HEK293 (cell line): ENCODE measurements at regions not wholly inside any gene's neighbourhood (a gene's known extent, or its start where the extent isn't known, plus 50 kb on each side); places are given as distances from the start of the nearest gene placed in this dataset.

Experiments
- CTCF ChIA-PET: fragments of 350-600 bp; formaldehyde crosslinking; extraction: SDS; loops from one replicate; lab custom pipeline; 2021; ENCODE audit warnings: antibody characterized with exemption; lab: Yijun Ruan, JAX
- POLR2A ChIA-PET: fragments of 300-600 bp; formaldehyde crosslinking; extraction: SDS; loops from one replicate; lab custom pipeline; 2020; ENCODE audit warnings: antibody characterized with exemption, inconsistent platforms; lab: Yijun Ruan, JAX
- H3K27ac ChIP-seq: fragments of 200-500 bp; sonication (Bioruptor generic); 2 replicates; pipeline ENCODE4 v1.5.1; 2014; ENCODE audit warnings: low read depth, low read length, control low read depth, inconsistent platforms; ENCODE audit errors: extremely low read depth
- H3K36me3 ChIP-seq, 2 experiments: fragments of 200-500 bp in 1 of 2; sonication (Bioruptor generic) in 1 of 2; 1 replicate in 1 of 2; 2 replicates in 1 of 2; pipeline ENCODE4 v1.5.1; 2014 to 2017; ENCODE audit warnings: inconsistent platforms in 2 of 2, low read length in 2 of 2; ENCODE audit not compliant: control insufficient read depth in 2 of 2, insufficient read depth in 1 of 2
- H3K4me1 ChIP-seq: fragments of 200-500 bp; sonication (Bioruptor generic); 2 replicates; pipeline ENCODE4 v1.5.1; 2014; ENCODE audit warnings: mild to moderate bottlenecking, low read length, inconsistent platforms; ENCODE audit not compliant: control insufficient read depth, insufficient read depth
- H3K4me3 ChIP-seq: 2 replicates; pipeline ENCODE4 v1.5.1; 2011; ENCODE audit warnings: low read depth, mild to moderate bottlenecking, control low read depth, low read length, moderate library complexity
- H3K9me3 ChIP-seq: fragments of 200-500 bp; sonication (Bioruptor generic); 2 replicates; pipeline ENCODE4 v1.5.1; 2014; ENCODE audit warnings: low read depth, low read length, inconsistent platforms; ENCODE audit not compliant: control insufficient read depth, insufficient read depth
- FEZF1 ChIP-seq: fragments of 450-650 bp; formaldehyde crosslinking; IDR thresholded peaks from 2 replicates; pipeline ENCODE4 v1.5.1; 2016; ENCODE audit warnings: missing biosample characterization, missing genetic modification characterization
- PBX3 ChIP-seq: sonication (generic); formaldehyde crosslinking; IDR thresholded peaks from 2 replicates; pipeline ENCODE4 v1.8.1; 2022; ENCODE audit warnings: mild to moderate bottlenecking, moderate library complexity, missing genetic modification reagents
- PRDM1 ChIP-seq: fragments of 450-650 bp; formaldehyde crosslinking; IDR thresholded peaks from 2 replicates; pipeline ENCODE4; 2016; ENCODE audit warnings: missing biosample characterization, missing genetic modification characterization
- PRDM2 ChIP-seq: fragments of 450-650 bp; formaldehyde crosslinking; IDR thresholded peaks from 2 replicates; pipeline ENCODE4 v1.5.1; 2016; ENCODE audit warnings: missing biosample characterization, missing genetic modification characterization, borderline replicate concordance
- TCF7L2 ChIP-seq: IDR thresholded peaks from 2 replicates; pipeline ENCODE4 v1.6.1; 2011; ENCODE audit warnings: low read depth, mild to moderate bottlenecking, inconsistent platforms, low read length, moderate library complexity, borderline replicate concordance
- ZBTB49 ChIP-seq: fragments of 450-650 bp; formaldehyde crosslinking; IDR thresholded peaks from 2 replicates; pipeline ENCODE4 v1.5.1; 2016; ENCODE audit warnings: missing biosample characterization, missing genetic modification characterization, low read depth
- ZFHX2 ChIP-seq: fragments of 450-650 bp; formaldehyde crosslinking; conservative IDR thresholded peaks from 2 replicates; pipeline ENCODE4 v1.5.1; 2016; ENCODE audit warnings: missing biosample characterization, missing genetic modification characterization
- ZFP41 ChIP-seq: fragments of 450-650 bp; formaldehyde crosslinking; IDR thresholded peaks from 2 replicates; pipeline ENCODE4 v1.5.1; 2016; ENCODE audit warnings: missing biosample characterization, missing genetic modification characterization, borderline replicate concordance
- ZNF148 ChIP-seq: fragments of 450-650 bp; formaldehyde crosslinking; IDR thresholded peaks from 2 replicates; pipeline ENCODE4 v1.5.0; 2017; ENCODE audit warnings: missing biosample characterization, missing genetic modification characterization, borderline replicate concordance
- ZNF2 ChIP-seq: fragments of 450-650 bp; formaldehyde crosslinking; IDR thresholded peaks from 2 replicates; pipeline ENCODE4 v1.5.1; 2016; ENCODE audit warnings: missing biosample characterization, missing genetic modification characterization
- ZNF274 ChIP-seq, 2 experiments: fragments of 200-500 bp in 1 of 2; fragments of 450-650 bp in 1 of 2; sonication (Bioruptor generic) in 1 of 2; formaldehyde crosslinking in 1 of 2; IDR thresholded peaks; 2 replicates each; pipeline versions ENCODE4 v1.5.1 to v1.6.1; 2014 to 2016; ENCODE audit warnings: borderline replicate concordance in 1 of 2, inconsistent platforms in 1 of 2, low read length in 1 of 2, missing biosample characterization in 1 of 2, missing genetic modification characterization in 1 of 2
- ZNF341 ChIP-seq: fragments of 450-650 bp; formaldehyde crosslinking; IDR thresholded peaks from 2 replicates; pipeline ENCODE4; 2016; ENCODE audit warnings: low read depth, missing biosample characterization, missing genetic modification characterization
- ZNF404 ChIP-seq: fragments of 450-650 bp; formaldehyde crosslinking; IDR thresholded peaks from 2 replicates; pipeline ENCODE4 v1.5.1; 2017; ENCODE audit warnings: missing biosample characterization, missing genetic modification characterization
- ZNF416 ChIP-seq: fragments of 450-650 bp; formaldehyde crosslinking; IDR thresholded peaks from 2 replicates; pipeline ENCODE4 v1.5.1; 2016; ENCODE audit warnings: missing biosample characterization, missing genetic modification characterization
- ZNF555 ChIP-seq: fragments of 450-650 bp; formaldehyde crosslinking; conservative IDR thresholded peaks from 2 replicates; pipeline ENCODE4 v1.5.1; 2017; ENCODE audit warnings: missing biosample characterization, mild to moderate bottlenecking, missing genetic modification characterization, inconsistent platforms
- ZNF580 ChIP-seq: fragments of 450-650 bp; formaldehyde crosslinking; IDR thresholded peaks from 2 replicates; pipeline ENCODE4 v1.5.1; 2016; ENCODE audit warnings: missing biosample characterization, missing genetic modification characterization
- ZNF621 ChIP-seq: fragments of 450-650 bp; formaldehyde crosslinking; IDR thresholded peaks from 2 replicates; pipeline ENCODE4 v1.5.1; 2017; ENCODE audit warnings: missing biosample characterization, missing genetic modification characterization
- ZNF639 ChIP-seq: fragments of 450-650 bp; formaldehyde crosslinking; IDR thresholded peaks from 2 replicates; pipeline ENCODE4 v1.5.1; 2016; ENCODE audit warnings: missing biosample characterization, missing genetic modification characterization
- ZNF660 ChIP-seq: fragments of 450-650 bp; IDR thresholded peaks from 2 replicates; pipeline ENCODE4 v1.5.1; 2018; ENCODE audit warnings: missing biosample characterization, mild to moderate bottlenecking, missing genetic modification characterization
- ZNF704 ChIP-seq: fragments of 450-650 bp; formaldehyde crosslinking; IDR thresholded peaks from 2 replicates; pipeline ENCODE4 v1.5.1; 2016; ENCODE audit warnings: missing biosample characterization, missing genetic modification characterization

GRCh38 chr10:83706952-83707582 lies 432.2 kb upstream of the GHITM start:
- no peaks in the 10 kb centered on the region for H3K9me3 ChIP-seq
- CTCF ChIA-PET = interaction anchor here (0.6 kb wide), 2 partner anchors 65 to 216 kb away, joined by 3 read pairs; no protein-coding TSS in a partner anchor
- POLR2A ChIA-PET = no interaction called here
- H3K4me3 ChIP-seq = no peak overlapping the region
- H3K27ac ChIP-seq = no peak overlapping the region
- TF ChIP-seq ZFHX2 (tag by site-specific recombination) = no peak
- TF ChIP-seq FEZF1 = no peak
- no peak for TF ChIP-seq ZNF639 (tag by site-specific recombination)
- no peak for TF ChIP-seq ZNF148 (tag by site-specific recombination)
- no peak for TF ChIP-seq ZNF341 (tag by site-specific recombination)
- TF ChIP-seq TCF7L2 = no peak
- TF ChIP-seq ZNF404 = no peak
- TF ChIP-seq PRDM2 (tag by site-specific recombination) = no peak
- no peak for TF ChIP-seq ZFP41 (tag by site-specific recombination)
- no peak for TF ChIP-seq ZNF416
- no peak for TF ChIP-seq ZNF621 (tag by site-specific recombination)
- no peak for TF ChIP-seq PBX3 (CRISPR knock-in tag)
- TF ChIP-seq PRDM1 (tag by site-specific recombination) = no peak
- TF ChIP-seq ZNF2 (tag by site-specific recombination) = no peak
- no peak for TF ChIP-seq ZNF580 (tag by site-specific recombination)
- no peak for TF ChIP-seq ZNF704 (tag by site-specific recombination)
- no peak for TF ChIP-seq ZBTB49 (tag by site-specific recombination)
- no peak for TF ChIP-seq ZNF274 (IDR thresholded peaks at IDR 0.05; ENCODE audit: low read length)
- no peak for TF ChIP-seq ZNF274 (tag by site-specific recombination; IDR thresholded peaks at IDR 0.05; ENCODE audit: borderline replicate concordance)
- no peak for TF ChIP-seq ZNF660 (tag by site-specific recombination)
- no peak for TF ChIP-seq ZNF555 (tag by site-specific recombination)
- H3K36me3 ChIP-seq = no peaks in the 10 kb centered on the region
- H3K4me1 ChIP-seq = no peaks in the 10 kb centered on the region
